Chondrocyte (in vitro differentiated cells): ENCODE measurements at regions not wholly inside any gene's neighbourhood (a gene's known extent, or its start where the extent isn't known, plus 50 kb on each side); places are given as distances from the start of the nearest gene placed in this dataset.

ENCODE experiments used
- DNase-seq: peaks from one replicate; pipeline ENCODE4 v3.0.0; 2021; ENCODE audit warnings: mixed read lengths, low spot score
- H3K27ac Mint-ChIP-seq: one replicate; pipeline ENCODE4 v1.8.0; 2021; ENCODE audit warnings: mild to moderate bottlenecking, moderate library complexity, mixed read lengths; ENCODE audit not compliant: unreplicated experiment
- H3K27me3 Mint-ChIP-seq: 2 replicates; pipeline ENCODE4 v1.8.0; 2021; ENCODE audit warnings: low read depth, mixed read lengths
- H3K36me3 Mint-ChIP-seq: 2 replicates; pipeline ENCODE4 v1.8.0; 2021; ENCODE audit warnings: low read depth, mixed read lengths
- H3K4me1 Mint-ChIP-seq: 2 replicates; pipeline ENCODE4 v1.8.0; 2021; ENCODE audit warnings: low read depth, mild to moderate bottlenecking, mixed read lengths
- H3K4me3 Mint-ChIP-seq: one replicate; pipeline ENCODE4 v1.8.0; 2021; ENCODE audit warnings: mild to moderate bottlenecking, moderate library complexity, mixed read lengths; ENCODE audit not compliant: unreplicated experiment
- H3K9me3 Mint-ChIP-seq: 2 replicates; pipeline ENCODE4 v1.8.0; 2021; ENCODE audit warnings: low read depth, mixed read lengths
- CTCF ChIP-seq: fragments of 200-600 bp; sonication (generic); IDR thresholded peaks from 2 replicates; pipeline ENCODE4 v1.5.0; 2021; ENCODE audit warnings: antibody characterized with exemption, mild to moderate bottlenecking, moderate library complexity

- no peak overlapping the region for H3K27ac Mint-ChIP-seq
- H3K4me1 Mint-ChIP-seq, result peaks cover 10% of the 10 kb centered on the region
- no peaks in the 10 kb centered on the region for H3K36me3 Mint-ChIP-seq
- H3K4me3 Mint-ChIP-seq, result no peak overlapping the region
- no peak for DNase-seq
- H3K27me3 Mint-ChIP-seq, result no peaks in the 10 kb centered on the region
- no peak for TF ChIP-seq CTCF
- H3K9me3 Mint-ChIP-seq, result no peaks in the 10 kb centered on the region
Measured at GRCh38 chr5:125185740-125186139, 439.3 kb upstream of the ZNF608 start.

GRCh38 chr5:125186911-125187375, 440.5 kb upstream of the ZNF608 start:
- no peaks in the 10 kb centered on the region for H3K9me3 Mint-ChIP-seq
- DNase-seq, result no peak
- H3K27ac Mint-ChIP-seq, result no peak overlapping the region
- no peaks in the 10 kb centered on the region for H3K36me3 Mint-ChIP-seq
- H3K4me3 Mint-ChIP-seq, result no peak overlapping the region
- no peaks in the 10 kb centered on the region for H3K27me3 Mint-ChIP-seq
- peaks cover 15% of the 10 kb centered on the region for H3K4me1 Mint-ChIP-seq
- TF ChIP-seq CTCF, result no peak

- no peaks in the 10 kb centered on the region for H3K9me3 Mint-ChIP-seq
- H3K4me3 Mint-ChIP-seq, result no peak overlapping the region
- no peak overlapping the region for H3K27ac Mint-ChIP-seq
- TF ChIP-seq CTCF, result no peak
- H3K27me3 Mint-ChIP-seq, result no peaks in the 10 kb centered on the region
- DNase-seq, result no peak
- no peaks in the 10 kb centered on the region for H3K36me3 Mint-ChIP-seq
- H3K4me1 Mint-ChIP-seq, result peaks cover 15% of the 10 kb centered on the region
Measured at GRCh38 chr5:125189531-125189941, 443.1 kb upstream of the ZNF608 start.

- Mint-ChIP-seq H3K9me3 (no peaks in the 10 kb centered on the region), H3K27me3 (no peaks in the 10 kb centered on the region), H3K27ac (no peak overlapping the region), H3K4me1 (peaks cover 15% of the 10 kb centered on the region), H3K4me3 (no peak overlapping the region), H3K36me3 (no peaks in the 10 kb centered on the region)
- no peak for TF ChIP-seq CTCF
- no peak for DNase-seq
Measured at GRCh38 chr5:125190232-125191087, 444.0 kb upstream of the ZNF608 start.

- H3K4me1 Mint-ChIP-seq, result peaks cover 19% of the 10 kb centered on the region
- no peaks in the 10 kb centered on the region for H3K9me3 Mint-ChIP-seq
- no peak for TF ChIP-seq CTCF
- H3K27ac Mint-ChIP-seq, result no peak overlapping the region
- DNase-seq, result no peak
- no peaks in the 10 kb centered on the region for H3K27me3 Mint-ChIP-seq
- H3K4me3 Mint-ChIP-seq, result no peak overlapping the region
- H3K36me3 Mint-ChIP-seq, result no peaks in the 10 kb centered on the region
Measured at GRCh38 chr5:125194883-125195282, 448.4 kb upstream of the ZNF608 start.
